Right lobe of liver (tissue), 6 donors: ENCODE measurements at regions not wholly inside any gene's neighbourhood (a gene's known extent, or its start where the extent isn't known, plus 50 kb on each side); places are given as distances from the start of the nearest gene placed in this dataset.
A peak's percentile ranks its signal among the peaks of the same experiment; 100 is the strongest.

Source experiments
- ATAC-seq, 4 donors: fragments of 200-7000 bp; cut with Tn5 transposase; one replicate each; pipeline ENCODE4 v1.9.1; 2020; ENCODE audit warnings: mild to moderate bottlenecking in 4 of 4, moderate library complexity in 4 of 4
- DNase-seq, 3 donors: peaks; one replicate each; pipeline ENCODE4 v3.0.0-alpha.2; 2020
- H3K27ac ChIP-seq, 3 donors: fragments of 200-600 bp; one replicate each; pipeline ENCODE4 v1.8.0; 2022
- H3K27me3 ChIP-seq, 2 donors: fragments of 200-600 bp; one replicate each; pipeline ENCODE4 v1.8.0; 2022
- H3K36me3 ChIP-seq, 4 donors: fragments of 200-600 bp; sonication (generic) in 1 of 4; one replicate each; pipeline versions ENCODE4 v1.5.1 to v1.8.0; 2017 to 2022; ENCODE audit warnings: control low read depth in 1 of 4
- H3K4me1 ChIP-seq, 4 donors: fragments of 200-600 bp; sonication (generic) in 1 of 4; one replicate each; pipeline versions ENCODE4 v1.5.1 to v1.8.0; 2017 to 2022; ENCODE audit warnings: control low read depth in 1 of 4
- H3K4me3 ChIP-seq, 3 donors: fragments of 200-600 bp; one replicate each; pipeline ENCODE4 v1.8.0; 2022
- H3K9me3 ChIP-seq, 4 donors: fragments of 200-600 bp; sonication (generic) in 1 of 4; one replicate each; pipeline versions ENCODE4 v1.5.1 to v1.8.0; 2017 to 2022; ENCODE audit warnings: control low read depth in 1 of 4
- CTCF ChIP-seq, 4 donors: fragments of 200-600 bp in 3 of 4; fragments of 450-650 bp in 1 of 4; IDR thresholded peaks; one replicate each; pipeline versions ENCODE4 v1.5.1 to v1.8.0; 2016 to 2022; ENCODE audit warnings: antibody characterized with exemption in 4 of 4, mild to moderate bottlenecking in 2 of 4
- POLR2A ChIP-seq: fragments of 450-650 bp; IDR thresholded peaks from one replicate; pipeline ENCODE4 v1.6.1; 2017; ENCODE audit warnings: antibody characterized with exemption, mild to moderate bottlenecking
- WGBS: methylation state at CpG from one replicate; pipeline ENCODE4 v1.1.6; 2018; ENCODE audit warnings: low coverage, low lambda C conversion rate; ENCODE audit not compliant: insufficient coverage; ENCODE audit errors: missing lambda C conversion rate; 5-methylcytosine and 5-hydroxymethylcytosine counted together
- intact Hi-C, 2 donors: fragments of 100-400 bp; cut with DNase I; formaldehyde crosslinking; loops; one replicate each; pipeline versions ENCODE4 v1.11.2 to v1.14.1; 2022
- donor health status: DM: no; HTN: yes; CAD: no.
- donor health status: DM: no; HTN: no; CAD: no.
- donor health status: DM: no; HTN: no; CAD: no.
- donor health status: DM: no; HTN: yes; CAD: no.
- donor health status: DM: no; HTN: yes; CAD: no.

DNA sequence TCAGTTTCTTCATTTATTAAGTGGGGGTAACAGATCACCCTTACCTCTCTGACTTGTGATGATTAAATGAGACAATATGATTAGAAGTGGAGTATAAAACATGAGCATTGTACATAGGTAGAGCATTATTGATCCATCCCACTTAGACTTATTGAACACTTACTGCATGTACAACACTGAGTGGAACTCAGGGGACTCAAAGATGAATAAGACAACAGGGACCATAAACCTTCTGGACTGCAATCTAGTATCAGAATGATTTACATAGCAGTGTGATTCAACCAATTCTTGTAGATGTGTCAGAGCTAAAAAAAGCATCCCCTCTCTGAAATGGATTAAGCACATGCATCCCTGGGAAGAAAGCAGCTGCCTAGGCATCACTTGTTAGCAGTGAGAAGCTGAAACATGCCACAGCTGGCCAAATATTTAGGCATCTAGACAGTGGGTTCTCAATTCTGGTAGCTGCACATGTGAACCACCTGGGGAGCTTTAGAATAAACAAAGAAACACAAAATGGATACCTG is 111.5 kb downstream of the CYRIA start:
- Histone ChIP-seq H3K27me3 (no peaks in the 10 kb centered on the region), H3K9me3 (no peaks in the 10 kb centered on the region), H3K4me1 (no peaks in the 10 kb centered on the region), H3K4me3 (no peak overlapping the region), H3K27ac (no peak overlapping the region), H3K36me3 (peaks cover 0 to 5% (median 1%) of the 10 kb centered on the region in 4 donors)
- intact Hi-C loops, result no loop called here
- DNase-seq (no peak), ATAC-seq (no peak)
- TF ChIP-seq CTCF (IDR thresholded peaks at IDR 0.05) (no peak), POLR2A (no peak)

DNA sequence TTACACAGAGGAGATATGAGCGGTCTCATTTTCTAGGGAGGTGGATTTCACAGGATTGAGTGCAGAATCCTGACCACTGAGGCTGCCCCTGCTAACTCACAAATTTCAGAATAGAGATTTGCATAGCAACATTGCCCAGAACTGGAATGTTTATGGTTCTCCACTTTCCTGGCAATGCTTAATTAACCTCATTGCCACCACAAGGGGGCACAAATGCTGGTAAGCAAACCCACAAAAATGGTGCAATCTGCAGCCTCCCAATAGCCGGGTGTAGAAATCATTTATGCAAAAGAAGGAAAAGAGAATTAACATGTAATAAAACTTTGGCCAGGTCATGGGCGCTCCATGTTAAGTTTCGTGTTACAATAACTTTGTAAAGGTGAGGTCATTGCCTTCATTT is 112.4 kb downstream of the CYRIA start:
- ATAC-seq (peak; percentile 60 to 82 (median 68)), DNase-seq (peak in 1 of 3 donors; percentile 45)
- no peaks in the 10 kb centered on the region for H3K27me3 ChIP-seq
- 32% methylated on average over 4 of the region's 4 CpGs for WGBS
- H3K27ac ChIP-seq, result no peak overlapping the region
- no peaks in the 10 kb centered on the region for H3K9me3 ChIP-seq
- H3K4me1 ChIP-seq, result no peaks in the 10 kb centered on the region
- peaks cover 0 to 5% (median 1%) of the 10 kb centered on the region in 4 donors for H3K36me3 ChIP-seq
- no peak overlapping the region for H3K4me3 ChIP-seq
- TF ChIP-seq POLR2A (no peak), CTCF (IDR thresholded peaks at IDR 0.05) (peak; percentile 44 to 72 (median 55))
- intact Hi-C loops, result no loop called here

DNA sequence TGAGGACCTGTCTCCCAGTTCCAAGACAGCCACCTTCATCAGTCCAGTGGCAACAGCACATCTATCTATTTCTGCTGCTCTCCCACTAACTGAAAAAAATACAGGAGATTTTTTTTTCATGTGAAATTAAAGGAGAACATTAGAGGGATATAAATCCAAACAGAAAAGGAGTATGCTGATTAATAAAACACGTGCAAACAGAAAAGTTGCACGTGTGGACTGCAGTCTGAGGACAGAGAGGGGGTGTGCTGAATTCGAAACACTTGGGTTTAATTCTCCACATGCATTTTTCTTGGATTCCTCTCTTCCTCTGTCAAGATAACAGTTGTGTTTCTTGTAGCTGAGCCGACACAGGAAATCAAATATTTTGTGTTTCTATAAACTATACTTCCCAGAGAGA is 113.4 kb downstream of the CYRIA start:
- no peak for ATAC-seq

GRCh38 chr2:16548036-16548435 is 117.6 kb downstream of the CYRIA start:
- no peaks in the 10 kb centered on the region for H3K9me3 ChIP-seq
- TF ChIP-seq POLR2A, result no peak
- TF ChIP-seq CTCF (IDR thresholded peaks at IDR 0.05), result no peak
- 35% methylated on average over 2 of the region's 2 CpGs for WGBS
- no peak overlapping the region for H3K27ac ChIP-seq
- H3K36me3 ChIP-seq, result peaks cover 0 to 5% (median 0%) of the 10 kb centered on the region in 4 donors
- H3K4me1 ChIP-seq, result no peaks in the 10 kb centered on the region
- intact Hi-C loops, result no loop called here
- H3K27me3 ChIP-seq, result no peaks in the 10 kb centered on the region
- H3K4me3 ChIP-seq, result no peak overlapping the region
- DNase-seq (no peak), ATAC-seq (no peak)

More for the DNA sequence above, 113.4 kb downstream of the CYRIA start:
- intact Hi-C loops, result no loop called here
- H3K4me3 ChIP-seq, result no peak overlapping the region
- no peak for DNase-seq
- whole genome bisulfite sequencing, result 31% methylated on average over 4 of the region's 4 CpGs
- no peaks in the 10 kb centered on the region for H3K9me3 ChIP-seq
- H3K27ac ChIP-seq, result no peak overlapping the region
- no peaks in the 10 kb centered on the region for H3K27me3 ChIP-seq
- H3K36me3 ChIP-seq, result peaks cover 0 to 5% (median 1%) of the 10 kb centered on the region in 4 donors
- TF ChIP-seq CTCF (IDR thresholded peaks at IDR 0.05) (no peak), POLR2A (no peak)
- no peaks in the 10 kb centered on the region for H3K4me1 ChIP-seq
